Ovary (tissue), 3 donors: ENCODE measurements at regions not wholly inside any gene's neighbourhood (a gene's known extent, or its start where the extent isn't known, plus 50 kb on each side); places are given as distances from the start of the nearest gene placed in this dataset.

Source experiments
- POLR2A ChIP-seq: fragments of 450-650 bp; IDR thresholded peaks from one replicate; pipeline ENCODE4 v1.6.1; 2017; ENCODE audit warnings: antibody characterized with exemption, mild to moderate bottlenecking, moderate library complexity
- TF ChIP-seq, protein P1 (sequence below), 3 donors: fragments of 450-650 bp in 2 of 3; fragments of 200-600 bp in 1 of 3; IDR thresholded peaks; one replicate each; pipeline versions ENCODE4 v1.5.1 to v1.8.0; 2016 to 2022; ENCODE audit warnings: antibody characterized with exemption in 3 of 3, mild to moderate bottlenecking in 1 of 3
- donor health status: DM: no; HTN: no; CAD: no.

DNA sequence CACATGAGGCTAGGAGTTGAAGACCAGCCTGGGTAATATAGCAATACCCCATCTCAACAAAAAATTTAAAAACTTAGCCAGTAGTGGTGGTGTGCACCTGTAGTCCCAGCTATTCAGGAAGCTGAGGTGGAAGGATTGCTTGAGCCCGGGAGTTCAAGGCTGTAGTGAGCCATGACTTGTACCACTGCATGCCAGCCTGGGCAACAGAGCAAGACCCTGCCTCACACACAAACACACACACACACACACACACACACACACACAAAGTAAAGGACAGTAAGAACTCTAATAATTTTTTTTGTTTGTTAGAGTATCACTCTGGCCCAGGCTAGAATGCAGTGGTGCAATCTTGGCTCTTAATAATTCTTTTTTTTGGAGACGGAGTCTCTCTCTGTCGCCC is 138.0 kb upstream of the SOD1 start:
- TF ChIP-seq, protein P1, sequence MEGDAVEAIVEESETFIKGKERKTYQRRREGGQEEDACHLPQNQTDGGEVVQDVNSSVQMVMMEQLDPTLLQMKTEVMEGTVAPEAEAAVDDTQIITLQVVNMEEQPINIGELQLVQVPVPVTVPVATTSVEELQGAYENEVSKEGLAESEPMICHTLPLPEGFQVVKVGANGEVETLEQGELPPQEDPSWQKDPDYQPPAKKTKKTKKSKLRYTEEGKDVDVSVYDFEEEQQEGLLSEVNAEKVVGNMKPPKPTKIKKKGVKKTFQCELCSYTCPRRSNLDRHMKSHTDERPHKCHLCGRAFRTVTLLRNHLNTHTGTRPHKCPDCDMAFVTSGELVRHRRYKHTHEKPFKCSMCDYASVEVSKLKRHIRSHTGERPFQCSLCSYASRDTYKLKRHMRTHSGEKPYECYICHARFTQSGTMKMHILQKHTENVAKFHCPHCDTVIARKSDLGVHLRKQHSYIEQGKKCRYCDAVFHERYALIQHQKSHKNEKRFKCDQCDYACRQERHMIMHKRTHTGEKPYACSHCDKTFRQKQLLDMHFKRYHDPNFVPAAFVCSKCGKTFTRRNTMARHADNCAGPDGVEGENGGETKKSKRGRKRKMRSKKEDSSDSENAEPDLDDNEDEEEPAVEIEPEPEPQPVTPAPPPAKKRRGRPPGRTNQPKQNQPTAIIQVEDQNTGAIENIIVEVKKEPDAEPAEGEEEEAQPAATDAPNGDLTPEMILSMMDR (IDR thresholded peaks at IDR 0.05): no peak
- TF ChIP-seq POLR2A: no peak
